ENCODE measurements at regions not wholly inside any gene's neighbourhood (a gene's known extent, or its start where the extent isn't known, plus 50 kb on each side); places are given as distances from the start of the nearest gene placed in this dataset.

DNA sequence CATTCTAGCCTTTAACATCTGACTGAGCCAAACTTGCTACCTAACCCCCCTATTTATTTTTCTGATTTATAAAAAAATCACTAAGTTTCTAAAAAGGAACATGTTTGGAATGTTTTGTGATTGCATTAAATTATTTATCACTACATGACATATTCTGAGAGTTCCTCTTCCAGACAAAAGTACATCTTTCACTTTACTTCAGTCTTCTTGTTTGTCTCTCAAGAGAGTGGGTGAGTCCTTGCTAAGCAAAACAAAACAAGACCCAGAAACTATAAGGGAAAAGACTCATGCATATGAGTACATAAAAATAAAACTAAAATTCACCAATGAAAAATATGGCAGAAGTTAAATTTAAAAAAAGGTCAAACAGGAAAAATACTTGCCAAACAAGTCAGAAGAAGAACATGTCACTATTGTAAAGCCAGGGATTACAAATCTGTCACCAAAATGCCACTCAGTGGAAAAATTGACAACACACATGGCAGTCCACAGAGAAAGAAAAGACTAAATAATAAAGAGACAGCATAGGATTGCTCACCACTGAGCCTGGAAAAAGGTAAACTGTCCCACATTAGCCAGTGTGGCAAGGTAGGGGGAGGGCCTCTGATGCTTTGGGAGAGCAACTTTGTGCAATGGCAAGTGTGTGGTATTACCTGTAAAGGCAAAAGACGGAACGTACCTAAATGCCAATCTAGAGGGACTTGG lies 166.7 kb upstream of the ZNF32 start:
- H3K36me3 ChIP-seq (ENCODE audit: low read depth), result no peaks in the 10 kb centered on the region
- no peak for DNase-seq
- H3K27me3 ChIP-seq (ENCODE audit: insufficient read depth, low read depth), result peaks cover 35% of the 10 kb centered on the region
- no peaks in the 10 kb centered on the region for H3K79me2 ChIP-seq (ENCODE audit: low read depth)
- no peak overlapping the region for H2AFZ ChIP-seq
- H3K9me2 ChIP-seq (ENCODE audit: insufficient read depth), result no peaks in the 10 kb centered on the region
- no peak overlapping the region for H3K27ac ChIP-seq
- POLR2A ChIA-PET (ENCODE audit: unreplicated experiment), result no interaction called here
- H3K4me1 ChIP-seq (replicated peaks; ENCODE audit: insufficient read depth), result no peaks in the 10 kb centered on the region
- H3F3A ChIP-seq (ENCODE audit: insufficient read depth, low read depth), result no peaks in the 10 kb centered on the region
- TF ChIP-seq CTCF (conservative IDR thresholded peaks at IDR 0.05) (no peak), EZH2 (IDR thresholded peaks at IDR 0.05; ENCODE audit: low read depth) (no peak)
- no peaks in the 10 kb centered on the region for H4K20me1 ChIP-seq (ENCODE audit: insufficient read depth)
- intact Hi-C loops (cut with micrococcal nuclease; ENCODE audit: unreplicated experiment), result no loop called here
- H3K4me3 ChIP-seq, result no peak overlapping the region
- no peak overlapping the region for H3K4me2 ChIP-seq
- no TSS peak for BruUV-seq (replicated peaks)
- CTCF ChIA-PET, result no interaction called here
- H3K9me3 ChIP-seq (ENCODE audit: insufficient read depth, low read depth), result no peaks in the 10 kb centered on the region

- Histone ChIP-seq H2AFZ (no peak overlapping the region), H3F3A (ENCODE audit: insufficient read depth, low read depth) (no peaks in the 10 kb centered on the region), H3K4me3 (no peak overlapping the region), H3K9me3 (ENCODE audit: insufficient read depth, low read depth) (no peaks in the 10 kb centered on the region), H4K20me1 (ENCODE audit: insufficient read depth) (no peaks in the 10 kb centered on the region), H3K9me2 (ENCODE audit: insufficient read depth) (no peaks in the 10 kb centered on the region), H3K27me3 (ENCODE audit: insufficient read depth, low read depth) (peaks cover 28% of the 10 kb centered on the region; the same call in 1 of the 2 replicates), H3K36me3 (ENCODE audit: low read depth) (no peaks in the 10 kb centered on the region), H3K4me1 (replicated peaks; ENCODE audit: insufficient read depth) (no peaks in the 10 kb centered on the region), H3K27ac (no peak overlapping the region), H3K79me2 (ENCODE audit: low read depth) (no peaks in the 10 kb centered on the region), H3K4me2 (no peak overlapping the region)
- TF ChIP-seq EZH2 (IDR thresholded peaks at IDR 0.05; ENCODE audit: low read depth) (no peak), CTCF (conservative IDR thresholded peaks at IDR 0.05) (no peak)
- ChIA-PET POLR2A (ENCODE audit: unreplicated experiment) (no interaction called here), CTCF (no interaction called here)
- no peak for DNase-seq
- intact Hi-C loops (cut with micrococcal nuclease; ENCODE audit: unreplicated experiment), result no loop called here
- no TSS peak for BruUV-seq (replicated peaks)
Measured at GRCh38 chr10:43814663-43815062, 166.0 kb upstream of the ZNF32 start.

- H4K20me1 ChIP-seq (ENCODE audit: insufficient read depth), result no peaks in the 10 kb centered on the region
Measured at GRCh38 chr10:43811871-43812270, 163.2 kb upstream of the ZNF32 start.

More at GRCh38 chr10:43811871-43812270, 163.2 kb upstream of the ZNF32 start:
- Histone ChIP-seq H3F3A (ENCODE audit: insufficient read depth, low read depth) (no peaks in the 10 kb centered on the region), H3K9me2 (ENCODE audit: insufficient read depth) (no peaks in the 10 kb centered on the region), H3K27ac (no peak overlapping the region), H3K4me1 (replicated peaks; ENCODE audit: insufficient read depth) (no peaks in the 10 kb centered on the region), H3K27me3 (ENCODE audit: insufficient read depth, low read depth) (peaks cover 21% of the 10 kb centered on the region; the same call in 1 of the 2 replicates), H3K4me2 (no peak overlapping the region), H3K9me3 (ENCODE audit: insufficient read depth, low read depth) (no peaks in the 10 kb centered on the region), H3K36me3 (ENCODE audit: low read depth) (no peaks in the 10 kb centered on the region), H3K4me3 (no peak overlapping the region), H2AFZ (no peak overlapping the region), H3K79me2 (ENCODE audit: low read depth) (no peaks in the 10 kb centered on the region)
- TF ChIP-seq CTCF (conservative IDR thresholded peaks at IDR 0.05), result no peak
- TF ChIP-seq EZH2 (IDR thresholded peaks at IDR 0.05; ENCODE audit: low read depth), result no peak
- ChIA-PET CTCF (no interaction called here), POLR2A (ENCODE audit: unreplicated experiment) (no interaction called here)
- intact Hi-C loops (cut with micrococcal nuclease; ENCODE audit: unreplicated experiment), result no loop called here
- no TSS peak for BruUV-seq (replicated peaks)
- no peak for DNase-seq

All from PC-9 (cell line).